Cardiac fibroblast (primary cell): ENCODE measurements at regions not wholly inside any gene's neighbourhood (a gene's known extent, or its start where the extent isn't known, plus 50 kb on each side); places are given as distances from the start of the nearest gene placed in this dataset.

ENCODE experiments used
- DNase-seq, 2 donors: peaks; one replicate each; pipeline versions ENCODE4 v3.0.0 to v3.0.0-alpha.2; 2010; ENCODE audit warnings: low read depth in 2 of 2
- H3K4me3 ChIP-seq, 2 donors: replicated peaks in 1 of 2; 1 replicate in 1 of 2; 2 replicates in 1 of 2; pipeline ENCODE4 v1.5.1; 2011; ENCODE audit warnings: low read depth in 2 of 2, low read length in 2 of 2, mild to moderate bottlenecking in 2 of 2, moderate library complexity in 1 of 2
- TF ChIP-seq, protein P1 (sequence below): IDR thresholded peaks from one replicate; pipeline ENCODE4 v1.5.1; 2011; ENCODE audit warnings: low read depth, mild to moderate bottlenecking, low read length, inconsistent platforms

DNA sequence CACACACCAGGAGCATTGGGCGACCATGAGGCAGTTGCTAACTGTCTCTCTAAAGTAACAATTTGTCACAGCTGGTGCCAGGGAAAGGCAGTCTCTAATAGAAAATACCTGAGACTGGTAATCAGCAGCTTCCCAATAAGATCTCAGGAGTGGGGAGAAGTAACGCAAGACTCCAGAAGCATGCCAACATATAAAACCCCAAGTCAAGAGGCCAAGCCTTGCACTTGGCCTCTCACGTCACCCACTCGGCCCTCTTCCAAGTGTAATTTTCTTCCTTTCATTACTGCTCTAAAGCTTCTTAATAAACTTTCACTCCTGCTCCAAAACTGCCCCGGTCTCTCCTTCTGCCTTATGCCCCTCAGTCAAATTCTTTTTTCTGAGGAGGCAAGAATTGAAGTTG, 455.6 kb upstream of the ACVR2A start:
- no peak overlapping the region for H3K4me3 ChIP-seq
- TF ChIP-seq, protein P1, sequence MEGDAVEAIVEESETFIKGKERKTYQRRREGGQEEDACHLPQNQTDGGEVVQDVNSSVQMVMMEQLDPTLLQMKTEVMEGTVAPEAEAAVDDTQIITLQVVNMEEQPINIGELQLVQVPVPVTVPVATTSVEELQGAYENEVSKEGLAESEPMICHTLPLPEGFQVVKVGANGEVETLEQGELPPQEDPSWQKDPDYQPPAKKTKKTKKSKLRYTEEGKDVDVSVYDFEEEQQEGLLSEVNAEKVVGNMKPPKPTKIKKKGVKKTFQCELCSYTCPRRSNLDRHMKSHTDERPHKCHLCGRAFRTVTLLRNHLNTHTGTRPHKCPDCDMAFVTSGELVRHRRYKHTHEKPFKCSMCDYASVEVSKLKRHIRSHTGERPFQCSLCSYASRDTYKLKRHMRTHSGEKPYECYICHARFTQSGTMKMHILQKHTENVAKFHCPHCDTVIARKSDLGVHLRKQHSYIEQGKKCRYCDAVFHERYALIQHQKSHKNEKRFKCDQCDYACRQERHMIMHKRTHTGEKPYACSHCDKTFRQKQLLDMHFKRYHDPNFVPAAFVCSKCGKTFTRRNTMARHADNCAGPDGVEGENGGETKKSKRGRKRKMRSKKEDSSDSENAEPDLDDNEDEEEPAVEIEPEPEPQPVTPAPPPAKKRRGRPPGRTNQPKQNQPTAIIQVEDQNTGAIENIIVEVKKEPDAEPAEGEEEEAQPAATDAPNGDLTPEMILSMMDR = no peak
- no peak for DNase-seq

DNA sequence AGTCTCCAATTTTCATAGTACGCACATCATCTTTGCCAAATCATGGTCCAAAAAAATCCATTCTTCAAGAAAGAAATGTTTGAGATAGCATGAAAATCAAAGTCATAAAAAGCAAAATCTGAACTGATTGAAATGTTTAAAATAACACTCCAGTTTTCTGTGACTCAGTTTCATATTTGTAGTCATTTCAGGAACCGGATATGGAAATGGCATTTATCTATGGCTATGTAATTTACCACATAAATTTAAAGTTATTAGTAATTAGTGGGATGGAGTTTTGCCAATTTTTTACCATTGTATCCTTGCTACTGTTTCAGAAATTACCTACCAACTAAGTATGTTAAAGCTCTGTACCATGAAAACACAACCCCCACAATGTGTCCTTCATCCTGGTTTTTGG, 456.6 kb upstream of the ACVR2A start:
- TF ChIP-seq, protein P1 = no peak
- no peak for DNase-seq
- no peak overlapping the region for H3K4me3 ChIP-seq

DNA sequence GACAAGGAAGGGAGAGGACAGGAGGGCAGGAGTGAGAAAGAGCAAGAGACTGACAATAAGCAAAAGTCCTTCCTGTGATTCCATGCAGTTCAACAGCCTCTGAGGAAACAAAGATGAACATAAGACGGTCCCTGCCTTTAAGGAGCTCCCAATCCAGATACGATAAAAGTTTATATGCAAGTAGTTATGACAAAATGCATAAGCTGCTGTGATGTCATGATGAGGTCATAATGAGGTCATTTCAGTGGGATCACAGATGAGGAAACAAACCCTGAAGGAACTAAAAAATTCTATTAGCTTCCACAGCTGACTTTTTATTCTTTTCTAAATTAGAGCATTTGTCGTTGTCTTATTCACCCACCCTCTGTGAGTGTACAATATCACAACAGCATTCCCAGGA, 458.5 kb upstream of the ACVR2A start:
- no peak for DNase-seq
- TF ChIP-seq, protein P1 = no peak
- no peak overlapping the region for H3K4me3 ChIP-seq

DNA sequence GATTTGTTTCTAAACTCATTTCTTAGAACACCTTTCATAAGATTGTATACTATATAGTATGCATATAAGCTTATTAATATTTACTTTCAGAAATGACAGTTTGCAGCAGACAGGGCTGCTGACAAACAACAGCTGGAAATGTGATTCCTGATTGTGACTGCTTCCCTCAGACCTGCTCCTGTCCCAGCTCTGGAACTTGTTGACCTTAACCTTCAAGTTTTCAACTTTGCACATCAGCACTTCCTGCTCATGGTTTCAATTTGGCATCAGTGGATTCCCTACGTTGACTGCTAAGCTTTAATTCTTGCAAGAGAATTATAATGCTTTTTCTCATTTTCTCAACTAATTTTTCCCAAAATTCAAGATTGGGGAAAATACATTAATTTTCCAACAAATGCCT, 459.2 kb upstream of the ACVR2A start:
- H3K4me3 ChIP-seq = no peak overlapping the region

DNA sequence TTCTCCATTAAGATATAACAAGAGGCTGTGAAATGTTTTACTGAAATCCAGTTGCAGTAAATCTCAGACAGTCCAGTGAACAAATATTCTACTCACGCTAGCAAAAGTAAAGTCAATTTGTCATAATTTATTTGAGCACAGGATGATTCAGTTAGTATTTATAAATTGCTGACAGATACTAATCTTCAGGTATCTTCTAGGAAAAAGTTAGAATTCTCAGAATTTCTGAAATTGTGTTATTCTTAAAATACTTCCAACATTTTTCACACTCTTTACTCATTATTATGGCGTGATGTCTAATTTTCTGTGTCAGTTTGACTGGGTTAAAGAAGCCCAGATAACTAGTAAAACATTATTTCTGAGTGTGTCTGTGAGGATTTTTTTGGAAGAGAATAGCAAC, 460.2 kb upstream of the ACVR2A start:
- H3K4me3 ChIP-seq = no peak overlapping the region
- TF ChIP-seq, protein P1 = no peak
- DNase-seq = no peak

More for the DNA sequence above, 459.2 kb upstream of the ACVR2A start:
- TF ChIP-seq, protein P1 = no peak
- no peak for DNase-seq

DNA sequence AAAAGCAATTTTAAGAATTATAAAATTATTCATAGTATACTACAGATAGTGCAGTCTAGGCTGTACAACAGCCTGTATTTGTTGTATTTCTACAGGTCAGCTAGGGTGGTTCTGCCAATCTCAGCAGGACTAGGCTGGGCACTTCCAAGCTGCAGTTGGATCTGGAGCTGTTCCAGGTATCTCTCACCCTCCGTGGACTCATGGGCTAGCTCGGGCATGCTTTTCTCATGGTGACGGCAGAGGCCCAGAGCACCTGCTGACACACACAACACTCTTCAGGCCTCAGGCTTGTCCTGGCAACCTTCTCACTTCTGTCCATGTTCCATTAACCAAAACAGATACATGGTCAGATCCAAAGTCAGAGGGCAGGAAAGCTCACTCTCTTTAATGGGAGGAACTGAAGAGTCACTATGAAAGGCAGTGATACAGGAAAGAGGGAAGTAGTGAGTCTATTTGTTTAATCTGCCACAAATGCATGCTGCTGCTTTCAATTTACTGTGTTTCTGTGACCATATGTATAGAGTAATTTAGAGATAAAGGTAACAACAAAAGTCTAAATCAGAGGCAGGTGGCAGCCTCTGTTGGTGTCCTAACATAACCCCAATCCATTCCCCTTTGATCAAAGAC, 462.4 kb upstream of the ACVR2A start:
- TF ChIP-seq, protein P1 = no peak
- H3K4me3 ChIP-seq = no peak overlapping the region
- DNase-seq = no peak

DNA sequence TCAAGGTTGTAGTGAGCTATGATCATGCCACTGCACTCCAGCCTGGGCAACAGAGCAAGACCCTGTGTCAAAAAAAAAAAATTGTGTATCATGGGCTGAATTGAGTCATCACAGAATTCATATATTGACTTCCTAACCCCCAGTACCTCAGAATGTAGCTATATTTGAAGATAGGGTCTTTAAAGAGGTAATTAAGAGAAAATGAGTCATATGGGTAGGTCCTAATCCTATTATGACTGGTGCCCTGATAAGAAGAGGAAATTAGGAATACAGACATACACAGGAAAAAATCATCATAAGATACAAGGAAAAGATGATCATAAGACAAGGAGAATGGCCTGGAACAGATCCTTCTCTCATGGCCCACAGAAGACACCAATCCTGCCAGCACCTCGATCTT, 466.4 kb upstream of the ACVR2A start:
- no peak overlapping the region for H3K4me3 ChIP-seq
- no peak for DNase-seq
- TF ChIP-seq, protein P1 = no peak
